Ascending aorta (tissue), 2 donors: ENCODE measurements at regions not wholly inside any gene's neighbourhood (a gene's known extent, or its start where the extent isn't known, plus 50 kb on each side); places are given as distances from the start of the nearest gene placed in this dataset.

Experiments
- DNase-seq, 2 donors: peaks; one replicate each; pipeline ENCODE4 v3.0.0-alpha.2; 2019; ENCODE audit warnings: low spot score in 2 of 2
- H3K27ac ChIP-seq, 2 donors: fragments of 200-600 bp; sonication (generic); one replicate each; pipeline ENCODE4 v1.5.1; 2016 to 2017; ENCODE audit warnings: mild to moderate bottlenecking in 1 of 2
- H3K27me3 ChIP-seq: fragments of 200-600 bp; sonication (generic); one replicate; pipeline ENCODE4 v1.5.1; 2017
- H3K36me3 ChIP-seq, 2 donors: fragments of 200-600 bp; sonication (generic); one replicate each; pipeline ENCODE4 v1.5.1; 2016
- H3K4me1 ChIP-seq, 2 donors: fragments of 200-600 bp; sonication (generic); one replicate each; pipeline ENCODE4 v1.5.1; 2016 to 2017; ENCODE audit warnings: mild to moderate bottlenecking in 1 of 2
- H3K4me3 ChIP-seq, 2 donors: fragments of 200-600 bp; sonication (generic); one replicate each; pipeline ENCODE4 v1.5.1; 2016 to 2017; ENCODE audit warnings: mild to moderate bottlenecking in 1 of 2
- H3K9me3 ChIP-seq, 2 donors: fragments of 200-600 bp; sonication (generic); one replicate each; pipeline ENCODE4 v1.5.1; 2016
- CTCF ChIP-seq, 3 experiments: fragments of 200-600 bp in 2 of 3; fragments of 450-650 bp in 1 of 3; sonication (generic) in 2 of 3; IDR thresholded peaks; one replicate each; pipeline ENCODE4 v1.5.1; 2016 to 2019; ENCODE audit warnings: antibody characterized with exemption in 3 of 3, mild to moderate bottlenecking in 1 of 3, moderate library complexity in 1 of 3
- intact Hi-C: fragments of 100-400 bp; cut with DNase I; formaldehyde crosslinking; loops from one replicate; pipeline ENCODE4 v1.15.1; 2023

GRCh38 chr10:2097937-2098336 lies 360.6 kb upstream of the ADARB2 start:
- H3K27me3 ChIP-seq: no peaks in the 10 kb centered on the region
- H3K36me3 ChIP-seq: no peaks in the 10 kb centered on the region
- intact Hi-C loops: no loop called here
- H3K4me3 ChIP-seq: no peak overlapping the region
- TF ChIP-seq CTCF (IDR thresholded peaks at IDR 0.05): no peak
- no peak overlapping the region for H3K27ac ChIP-seq
- no peaks in the 10 kb centered on the region for H3K4me1 ChIP-seq
- no peak for DNase-seq
- no peaks in the 10 kb centered on the region for H3K9me3 ChIP-seq

GRCh38 chr10:2094171-2094570 lies 356.8 kb upstream of the ADARB2 start:
- no peak for TF ChIP-seq CTCF (IDR thresholded peaks at IDR 0.05)
- Histone ChIP-seq H3K4me3 (no peak overlapping the region), H3K9me3 (no peaks in the 10 kb centered on the region), H3K27me3 (no peaks in the 10 kb centered on the region), H3K27ac (no peak overlapping the region), H3K4me1 (no peaks in the 10 kb centered on the region), H3K36me3 (no peaks in the 10 kb centered on the region)
- no peak for DNase-seq
- intact Hi-C loops: no loop called here

DNA sequence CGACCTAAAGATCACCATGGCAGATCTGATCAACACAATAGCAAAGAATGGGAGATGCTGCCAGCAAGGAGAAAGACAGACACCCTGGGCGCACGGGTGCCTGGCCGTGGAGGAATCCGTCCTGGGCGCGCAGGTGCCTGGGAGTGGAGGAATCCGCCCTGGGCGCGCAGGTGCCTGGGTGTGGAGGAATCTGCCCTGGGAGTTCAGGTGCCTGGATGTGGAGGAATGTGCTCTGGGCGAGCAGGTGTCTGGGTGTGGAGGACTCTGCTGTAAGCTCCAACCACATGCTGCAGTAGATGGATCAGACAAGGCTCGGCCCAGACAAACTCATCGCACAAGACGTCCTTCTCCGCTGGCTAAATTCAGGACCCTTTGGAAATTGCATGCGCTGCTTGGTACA lies 346.3 kb upstream of the ADARB2 start:
- DNase-seq: no peak
- TF ChIP-seq CTCF (IDR thresholded peaks at IDR 0.05): no peak
- no peak overlapping the region for H3K27ac ChIP-seq
- H3K4me3 ChIP-seq: no peak overlapping the region
- intact Hi-C loops: no loop called here
- H3K27me3 ChIP-seq: no peaks in the 10 kb centered on the region
- no peaks in the 10 kb centered on the region for H3K9me3 ChIP-seq
- H3K4me1 ChIP-seq: no peaks in the 10 kb centered on the region
- H3K36me3 ChIP-seq: no peaks in the 10 kb centered on the region

GRCh38 chr10:2081501-2081900 lies 344.2 kb upstream of the ADARB2 start:
- no peaks in the 10 kb centered on the region for H3K36me3 ChIP-seq
- DNase-seq: no peak
- no peak overlapping the region for H3K4me3 ChIP-seq
- no peak overlapping the region for H3K27ac ChIP-seq
- TF ChIP-seq CTCF (IDR thresholded peaks at IDR 0.05): no peak
- intact Hi-C loops: no loop called here
- no peaks in the 10 kb centered on the region for H3K27me3 ChIP-seq
- no peaks in the 10 kb centered on the region for H3K4me1 ChIP-seq
- H3K9me3 ChIP-seq: no peaks in the 10 kb centered on the region

DNA sequence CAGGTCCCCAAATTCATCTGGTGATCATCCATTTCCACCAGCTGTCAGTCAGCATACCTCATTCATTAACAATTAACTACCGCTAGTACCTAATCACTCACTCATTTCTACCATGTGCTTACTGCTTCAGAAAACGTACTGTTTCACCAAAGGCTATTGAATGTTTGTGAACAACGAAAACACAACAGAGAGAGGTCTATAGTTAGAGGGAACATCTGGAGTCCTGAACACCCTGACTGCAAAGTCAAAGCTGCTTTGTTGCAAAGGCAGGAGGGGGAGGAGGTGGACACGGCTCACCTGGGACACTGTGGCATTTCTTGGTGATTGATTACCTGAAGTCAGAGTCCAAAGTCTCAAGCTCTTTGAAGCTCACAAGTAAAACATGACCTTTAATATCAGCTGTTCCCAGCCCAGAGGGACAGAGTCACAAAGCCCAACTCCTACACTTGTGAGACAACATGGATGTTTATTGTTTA lies 342.3 kb upstream of the ADARB2 start:
- no peak overlapping the region for H3K4me3 ChIP-seq
- intact Hi-C loops: no loop called here
- no peak overlapping the region for H3K27ac ChIP-seq
- no peaks in the 10 kb centered on the region for H3K36me3 ChIP-seq
- no peaks in the 10 kb centered on the region for H3K4me1 ChIP-seq
- TF ChIP-seq CTCF (IDR thresholded peaks at IDR 0.05): no peak
- no peak for DNase-seq
- no peaks in the 10 kb centered on the region for H3K9me3 ChIP-seq
- H3K27me3 ChIP-seq: no peaks in the 10 kb centered on the region

- H3K36me3 ChIP-seq: no peaks in the 10 kb centered on the region
- no peaks in the 10 kb centered on the region for H3K9me3 ChIP-seq
- H3K27ac ChIP-seq: no peak overlapping the region
- no peak overlapping the region for H3K4me3 ChIP-seq
- no peaks in the 10 kb centered on the region for H3K27me3 ChIP-seq
- DNase-seq: no peak
- no peak for TF ChIP-seq CTCF (IDR thresholded peaks at IDR 0.05)
- intact Hi-C loops: no loop called here
- H3K4me1 ChIP-seq: no peaks in the 10 kb centered on the region
These were observed 339.9 kb upstream of the ADARB2 start for GRCh38 chr10:2077231-2077630.
